Stomach (tissue), 8 donors: ENCODE measurements at regions not wholly inside any gene's neighbourhood (a gene's known extent, or its start where the extent isn't known, plus 50 kb on each side); places are given as distances from the start of the nearest gene placed in this dataset.

Source experiments
- DNase-seq, 2 donors: peaks; one replicate each; pipeline versions ENCODE4 v3.0.0 to v3.0.0-alpha.2; 2013 to 2019
- H3K27ac ChIP-seq, 5 donors: fragments of 200-600 bp in 4 of 5; sonication (generic) in 4 of 5; one replicate each; pipeline ENCODE4 v1.5.1; 2013 to 2019; ENCODE audit warnings: mild to moderate bottlenecking in 1 of 5, moderate library complexity in 1 of 5
- H3K27me3 ChIP-seq, 3 donors: fragments of 200-600 bp; sonication (generic); one replicate each; pipeline ENCODE4 v1.5.1; 2017 to 2019; ENCODE audit warnings: mixed run types in 1 of 3
- H3K36me3 ChIP-seq, 4 donors: fragments of 200-600 bp; sonication (generic); 1 replicate in 3 of 4; 2 replicates in 1 of 4; pipeline ENCODE4 v1.5.1; 2016 to 2019
- H3K4me1 ChIP-seq, 4 donors: fragments of 200-600 bp; sonication (generic); one replicate each; pipeline ENCODE4 v1.5.1; 2016 to 2019
- H3K4me3 ChIP-seq, 4 donors: fragments of 200-600 bp; sonication (generic) in 3 of 4; one replicate each; pipeline ENCODE4 v1.5.1; 2016 to 2019; ENCODE audit warnings: mild to moderate bottlenecking in 1 of 4
- H3K9me3 ChIP-seq, 4 donors: fragments of 200-600 bp; sonication (generic); one replicate each; pipeline ENCODE4 v1.5.1; 2016 to 2019
- EP300 ChIP-seq: sonication (generic); formaldehyde crosslinking; IDR thresholded peaks from one replicate; pipeline ENCODE4 v1.6.1; 2017; ENCODE audit warnings: antibody characterized with exemption
- POLR2A ChIP-seq, 4 donors: fragments of 450-650 bp; IDR thresholded peaks; one replicate each; pipeline ENCODE4 v1.6.1; 2016; ENCODE audit warnings: antibody characterized with exemption in 4 of 4, control low read depth in 2 of 4, mild to moderate bottlenecking in 1 of 4, moderate library complexity in 1 of 4
- POLR2AphosphoS5 ChIP-seq, 3 donors: sonication (generic); formaldehyde crosslinking; IDR thresholded peaks; one replicate each; pipeline ENCODE4 v1.6.1; 2016; ENCODE audit warnings: antibody characterized with exemption in 3 of 3
- WGBS, 5 donors: extraction: QIAGEN DNeasy Blood & Tissue Kit in 3 of 5; methylation state at CpG; one replicate each; pipeline versions ENCODE4 v1.1.5 to v1.1.7; 2013 to 2018; 5-methylcytosine and 5-hydroxymethylcytosine counted together
- intact Hi-C: fragments of 100-400 bp; cut with DNase I; formaldehyde crosslinking; loops from one replicate; pipeline ENCODE4 v1.15.1; 2023; ENCODE audit warnings: low total_unique reads
- TF ChIP-seq, protein P1 (sequence below), 7 experiments: fragments of 450-650 bp in 4 of 7; fragments of 200-600 bp in 3 of 7; sonication (generic) in 3 of 7; IDR thresholded peaks; one replicate each; pipeline ENCODE4 v1.5.1; 2016 to 2019; ENCODE audit warnings: antibody characterized with exemption in 7 of 7, control low read depth in 2 of 7, mild to moderate bottlenecking in 1 of 7
- donor health status: healthy with polysubstance abuse.
- donor health status: Bipolar disorder and iron deficiency.
- donor health status: healthy.

DNA sequence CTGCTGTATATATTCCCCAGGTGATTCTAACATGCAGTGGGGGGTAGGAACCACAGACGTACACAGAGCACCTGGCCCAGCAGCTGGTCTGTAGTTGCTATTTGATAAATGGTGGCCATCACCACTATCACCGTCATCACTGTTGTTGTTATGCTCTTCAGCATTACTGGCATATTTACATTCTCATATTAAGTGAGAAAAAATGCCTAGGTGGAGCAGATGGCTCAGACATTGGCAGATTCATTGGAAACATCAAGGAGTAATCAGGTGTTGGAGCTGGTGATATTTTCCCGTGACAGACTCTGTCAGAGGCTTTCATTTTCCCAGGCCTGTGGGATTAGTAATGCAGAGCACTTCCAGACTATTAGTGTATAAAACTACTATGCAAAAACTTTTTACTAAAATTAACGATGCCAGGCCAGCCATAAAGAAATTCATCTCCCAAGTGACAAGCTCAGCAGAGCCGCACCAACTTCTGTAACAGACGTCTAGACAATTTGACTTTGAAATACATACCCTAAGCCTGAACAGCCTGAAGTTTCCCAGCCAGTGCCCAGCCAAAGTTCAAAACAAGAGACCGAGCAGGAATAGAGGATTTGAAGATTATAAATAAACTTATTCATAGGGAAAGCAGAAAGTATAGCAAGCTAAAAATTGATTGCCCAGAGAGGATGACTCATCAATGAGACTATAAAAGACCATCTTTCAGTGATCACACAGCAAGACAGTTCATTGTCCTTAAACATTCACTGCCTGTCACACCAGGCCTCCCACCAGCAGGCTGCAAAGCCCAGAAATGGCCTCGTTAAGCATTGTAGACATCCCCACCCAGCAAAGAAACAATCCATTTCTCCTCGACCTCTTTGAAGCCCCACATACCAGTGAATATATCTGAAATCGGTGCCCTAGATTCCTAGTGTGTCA, 247.4 kb upstream of the CHAC2 start:
- TF ChIP-seq, protein P1, sequence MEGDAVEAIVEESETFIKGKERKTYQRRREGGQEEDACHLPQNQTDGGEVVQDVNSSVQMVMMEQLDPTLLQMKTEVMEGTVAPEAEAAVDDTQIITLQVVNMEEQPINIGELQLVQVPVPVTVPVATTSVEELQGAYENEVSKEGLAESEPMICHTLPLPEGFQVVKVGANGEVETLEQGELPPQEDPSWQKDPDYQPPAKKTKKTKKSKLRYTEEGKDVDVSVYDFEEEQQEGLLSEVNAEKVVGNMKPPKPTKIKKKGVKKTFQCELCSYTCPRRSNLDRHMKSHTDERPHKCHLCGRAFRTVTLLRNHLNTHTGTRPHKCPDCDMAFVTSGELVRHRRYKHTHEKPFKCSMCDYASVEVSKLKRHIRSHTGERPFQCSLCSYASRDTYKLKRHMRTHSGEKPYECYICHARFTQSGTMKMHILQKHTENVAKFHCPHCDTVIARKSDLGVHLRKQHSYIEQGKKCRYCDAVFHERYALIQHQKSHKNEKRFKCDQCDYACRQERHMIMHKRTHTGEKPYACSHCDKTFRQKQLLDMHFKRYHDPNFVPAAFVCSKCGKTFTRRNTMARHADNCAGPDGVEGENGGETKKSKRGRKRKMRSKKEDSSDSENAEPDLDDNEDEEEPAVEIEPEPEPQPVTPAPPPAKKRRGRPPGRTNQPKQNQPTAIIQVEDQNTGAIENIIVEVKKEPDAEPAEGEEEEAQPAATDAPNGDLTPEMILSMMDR (IDR thresholded peaks at IDR 0.05), result no peak
- TF ChIP-seq EP300, result no peak
- TF ChIP-seq POLR2AphosphoS5 (IDR thresholded peaks at IDR 0.05), result no peak
- no peak for TF ChIP-seq POLR2A (IDR thresholded peaks at IDR 0.05)
- Histone ChIP-seq H3K4me3 (no peak overlapping the region), H3K4me1 (peaks cover 0 to 6% (median 0%) of the 10 kb centered on the region in 4 donors), H3K9me3 (no peaks in the 10 kb centered on the region), H3K27me3 (no peaks in the 10 kb centered on the region), H3K36me3 (no peaks in the 10 kb centered on the region), H3K27ac (no peak overlapping the region)
- WGBS, 5 donors, result 48 to 55% (median 53%) methylated on average over 10 of the region's 10 CpGs
- peak in 1 of 2 donors; percentile 64 for DNase-seq
- intact Hi-C loops, result no loop called here

DNA sequence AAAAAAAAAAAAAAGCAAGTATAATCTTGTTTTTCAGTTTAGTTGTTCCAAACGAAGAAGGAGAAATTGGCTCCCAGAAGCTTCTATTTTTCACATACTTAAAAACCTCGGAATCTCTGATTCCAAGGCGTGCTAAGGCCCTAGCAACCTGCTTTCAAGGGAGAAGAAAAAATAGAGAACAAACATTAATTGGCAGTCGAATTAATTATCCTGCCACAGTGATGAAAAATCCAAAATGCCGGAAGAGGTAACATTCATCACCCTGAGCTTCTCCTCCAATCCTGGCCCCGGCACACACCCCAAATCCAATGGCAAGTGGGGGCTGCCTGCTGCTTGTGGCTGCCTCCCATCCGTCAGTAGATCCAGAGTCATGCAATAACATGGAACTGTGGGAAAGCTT, 250.2 kb upstream of the CHAC2 start:
- H3K4me3 ChIP-seq, result no peak overlapping the region
- no peaks in the 10 kb centered on the region for H3K27me3 ChIP-seq
- peaks cover 0 to 6% (median 0%) of the 10 kb centered on the region in 4 donors for H3K4me1 ChIP-seq
- TF ChIP-seq POLR2A (IDR thresholded peaks at IDR 0.05) (no peak), POLR2AphosphoS5 (IDR thresholded peaks at IDR 0.05) (no peak), EP300 (no peak)
- TF ChIP-seq, protein P1 (IDR thresholded peaks at IDR 0.05), result no peak
- H3K27ac ChIP-seq, result no peak overlapping the region
- intact Hi-C loops, result no loop called here
- 80 to 84% (median 81%) methylated on average over 7 of the region's 7 CpGs for WGBS, 5 donors
- no peaks in the 10 kb centered on the region for H3K36me3 ChIP-seq
- H3K9me3 ChIP-seq, result no peaks in the 10 kb centered on the region
- no peak for DNase-seq

GRCh38 chr2:53516650-53517049, 251.0 kb upstream of the CHAC2 start:
- no peak for TF ChIP-seq EP300
- TF ChIP-seq, protein P1 (IDR thresholded peaks at IDR 0.05), result no peak
- TF ChIP-seq POLR2AphosphoS5 (IDR thresholded peaks at IDR 0.05), result no peak
- no peak for TF ChIP-seq POLR2A (IDR thresholded peaks at IDR 0.05)
- no peak for DNase-seq
- Histone ChIP-seq H3K27me3 (no peaks in the 10 kb centered on the region), H3K27ac (no peak overlapping the region), H3K4me1 (peaks cover 0 to 6% (median 0%) of the 10 kb centered on the region in 4 donors), H3K4me3 (no peak overlapping the region), H3K9me3 (no peaks in the 10 kb centered on the region), H3K36me3 (no peaks in the 10 kb centered on the region)
- intact Hi-C loops, result no loop called here
- WGBS, 5 donors, result 83 to 89% (median 85%) methylated on average over 7 of the region's 7 CpGs

- TF ChIP-seq POLR2A (IDR thresholded peaks at IDR 0.05) (no peak), EP300 (no peak), POLR2AphosphoS5 (IDR thresholded peaks at IDR 0.05) (no peak)
- TF ChIP-seq, protein P1 (IDR thresholded peaks at IDR 0.05), result no peak
- Histone ChIP-seq H3K27me3 (no peaks in the 10 kb centered on the region), H3K9me3 (no peaks in the 10 kb centered on the region), H3K36me3 (no peaks in the 10 kb centered on the region), H3K4me1 (peaks cover 0 to 5% (median 0%) of the 10 kb centered on the region in 4 donors), H3K27ac (no peak overlapping the region), H3K4me3 (no peak overlapping the region)
- intact Hi-C loops, result no loop called here
- 61 to 84% (median 71%) methylated on average over 6 of the region's 6 CpGs for WGBS, 5 donors
- peak in 1 of 2 donors; percentile 48 for DNase-seq
Measured at GRCh38 chr2:53515435-53516332, 251.9 kb upstream of the CHAC2 start.
